ENCODE measurements at regions not wholly inside any gene's neighbourhood (a gene's known extent, or its start where the extent isn't known, plus 50 kb on each side); places are given as distances from the start of the nearest gene placed in this dataset.

DNA sequence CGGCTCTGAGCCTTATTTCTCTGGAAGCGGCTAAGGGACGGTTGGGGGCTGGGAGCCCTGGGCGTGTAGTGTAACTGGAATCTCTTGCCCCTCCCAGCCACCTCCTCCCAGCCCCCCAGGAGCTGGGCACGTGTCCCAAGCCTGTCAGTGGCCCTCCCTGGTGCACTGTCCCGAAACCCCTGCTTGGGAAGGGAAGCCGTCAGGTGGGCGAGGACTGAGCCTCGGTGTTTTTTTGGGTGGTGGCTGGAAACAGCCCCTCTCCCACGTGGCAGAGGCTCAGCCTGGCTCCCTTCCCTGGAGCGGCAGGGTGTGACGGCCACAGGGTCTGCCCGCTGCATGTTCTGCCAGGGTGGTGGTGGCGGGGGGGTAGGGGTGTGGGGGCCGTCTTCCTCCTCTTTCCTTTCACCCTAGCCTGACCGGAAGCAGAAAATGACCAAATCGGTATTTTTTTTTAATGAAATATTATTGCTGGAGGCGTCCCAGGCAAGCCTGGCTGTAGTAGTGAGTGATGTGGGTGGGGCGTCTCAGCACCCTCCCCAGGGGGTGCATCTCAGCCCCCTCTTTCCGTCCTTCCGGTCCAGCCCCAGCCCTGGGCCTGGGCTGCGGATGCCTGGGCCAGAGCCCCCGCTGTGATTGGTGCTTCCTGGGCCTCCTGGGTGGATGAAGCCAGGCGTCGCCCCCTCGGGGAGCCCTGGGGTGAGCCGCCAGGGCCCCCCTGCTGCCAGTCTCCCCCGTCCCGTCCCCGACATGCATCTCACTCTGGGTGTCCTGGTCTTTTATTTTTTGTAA, 58.8 kb upstream of the GOLGA8A start:
- POLR2A ChIA-PET (ENCODE audit: partially characterized antibody): no interaction called here
- Histone ChIP-seq H2BK12ac (ENCODE audit: low read depth, low read length) (no peak overlapping the region), H3K9me3 (ENCODE audit: insufficient read depth in 2 of 2, low read depth in 1 of 2, low read length in 1 of 2) (peaks cover 0 to 8% of the 10 kb centered on the region in 2 experiments; a peak in 1 of 4 replicates), H3K18ac (ENCODE audit: extremely low read depth, low read length) (no peak overlapping the region), H4K8ac (ENCODE audit: extremely low read depth, insufficient read depth, low read length) (no peak overlapping the region), H3K4me2 (ENCODE audit: insufficient read depth in 1 of 2, low read depth in 2 of 2, low read length in 2 of 2) (no peak overlapping the region), H3K4me1 (replicated peaks in 1 of 4; ENCODE audit: control insufficient read depth in 3 of 4, insufficient read depth in 4 of 4, low read length in 3 of 4) (peaks cover 0 to 2% (median 0%) of the 10 kb centered on the region in 4 experiments; a peak in 1 of 7 replicates), H2BK20ac (ENCODE audit: low read length) (no peak overlapping the region), H4K91ac (replicated peaks; ENCODE audit: insufficient read length, low read length) (no peak overlapping the region), H3K27me3 (replicated peaks in 1 of 4; ENCODE audit: control insufficient read depth in 3 of 4, extremely low read depth in 1 of 4, insufficient read depth in 3 of 4, low read length in 3 of 4) (peaks cover 22 to 49% (median 36%) of the 10 kb centered on the region in 4 experiments), H4K5ac (ENCODE audit: insufficient read length, low read depth, low read length) (no peak overlapping the region), H2BK120ac (replicated peaks; ENCODE audit: low read depth, low read length) (no peak overlapping the region), H3K4me3 (ENCODE audit: extremely low read depth in 1 of 4, insufficient read depth in 2 of 4, low read depth in 3 of 4, low read length in 4 of 4) (no peak overlapping the region), H2AK5ac (ENCODE audit: low read depth, low read length) (no peak overlapping the region), H3K27ac (ENCODE audit: low read depth, low read length) (no peak overlapping the region), H2AFZ (ENCODE audit: low read length) (no peak overlapping the region), H3K36me3 (ENCODE audit: control insufficient read depth in 2 of 4, insufficient read depth in 4 of 4, low read length in 3 of 4) (no peaks in the 10 kb centered on the region), H2BK15ac (ENCODE audit: low read length) (no peak overlapping the region), H3K56ac (replicated peaks; ENCODE audit: insufficient read length, low read depth, low read length) (no peak overlapping the region), H3K79me2 (ENCODE audit: control insufficient read depth in 1 of 2, insufficient read depth in 2 of 2, low read length in 2 of 2) (no peaks in the 10 kb centered on the region), H3K79me1 (ENCODE audit: low read depth, low read length) (no peaks in the 10 kb centered on the region), H2BK5ac (ENCODE audit: low read depth, low read length) (no peak overlapping the region), H3K9ac (replicated peaks in 1 of 4; ENCODE audit: extremely low read depth in 1 of 4, low read depth in 3 of 4, low read length in 3 of 4) (no peak overlapping the region), H3K14ac (ENCODE audit: insufficient read length) (no peak overlapping the region), H4K20me1 (replicated peaks in 1 of 2; ENCODE audit: control insufficient read depth in 1 of 2, insufficient read depth in 2 of 2, low read length in 2 of 2) (peaks cover 0 to 3% of the 10 kb centered on the region in 2 experiments), H3K23ac (ENCODE audit: insufficient read length) (no peak overlapping the region), H3K4ac (replicated peaks; ENCODE audit: insufficient read length, low read depth, low read length) (no peak overlapping the region), H3K23me2 (ENCODE audit: low read depth, low read length) (peaks cover 7% of the 10 kb centered on the region)
- CTCF ChIA-PET (ENCODE audit: partially characterized antibody): no interaction called here
- TF ChIP-seq CBX8 (IDR thresholded peaks at IDR 0.05; ENCODE audit: borderline replicate concordance, low read depth, low read length) (no peak), CHD2 (IDR thresholded peaks at IDR 0.05; ENCODE audit: low read length) (no peak), CREB1 (IDR thresholded peaks at IDR 0.05) (no peak), SRF (IDR thresholded peaks at IDR 0.05; ENCODE audit: low read depth, low read length) (no peak), TBP (IDR thresholded peaks at IDR 0.05; ENCODE audit: low read depth, low read length) (no peak), SP2 (IDR thresholded peaks at IDR 0.05; ENCODE audit: low read length) (no peak), RFX5 (IDR thresholded peaks at IDR 0.05; ENCODE audit: borderline replicate concordance, low read depth, low read length) (no peak), EGR1 (IDR thresholded peaks at IDR 0.05; ENCODE audit: borderline replicate concordance, low read depth, low read length) (no peak), SIX5 (IDR thresholded peaks at IDR 0.05; ENCODE audit: low read depth, low read length) (no peak), HDAC6 (IDR thresholded peaks at IDR 0.05; ENCODE audit: low read depth, low read length) (no peak), TAF1 (IDR thresholded peaks at IDR 0.05; ENCODE audit: low read depth, low read length) (no peak), POLR2AphosphoS5 (IDR thresholded peaks at IDR 0.05; ENCODE audit: low read depth, low read length) (no peak)
- FAIRE-seq (no peak), DNase-seq (ENCODE audit: low read depth in 1 of 2, low spot score in 2 of 2) (no peak)
- WGBS, 2 experiments (ENCODE audit: extremely low coverage in 1 of 2, insufficient coverage in 1 of 2, insufficient read length in 1 of 2, insufficient replicate concordance in 2 of 2, low coverage in 1 of 2, low lambda C conversion rate in 2 of 2, missing lambda C conversion rate in 1 of 2): 88% methylated on average over 16 of the region's 30 CpGs; no CpG with 5 or more reads in 1 of the 2 experiments

Measured in H1 (cell line).